ENCODE measurements at regions not wholly inside any gene's neighbourhood (a gene's known extent, or its start where the extent isn't known, plus 50 kb on each side); places are given as distances from the start of the nearest gene placed in this dataset.

GRCh38 chr12:60568914-60569313 lies 973.1 kb downstream of the SLC16A7 start:
- POLR2A ChIA-PET: no interaction called here
- no peak for FAIRE-seq
- no peaks in the 10 kb centered on the region for H4K20me1 ChIP-seq (replicated peaks; ENCODE audit: control insufficient read depth, insufficient read depth, low read length)
- 0% methylated on average over 2 of the region's 2 CpGs for WGBS (ENCODE audit: insufficient coverage, low coverage, missing lambda C conversion rate)
- H3K4me1 ChIP-seq (replicated peaks in 1 of 2; ENCODE audit: control insufficient read depth in 2 of 2, insufficient read depth in 2 of 2, low read length in 2 of 2): no peaks in the 10 kb centered on the region
- H3K4me2 ChIP-seq (ENCODE audit: insufficient read depth, low read length): no peak overlapping the region
- H3K9me3 ChIP-seq (replicated peaks; ENCODE audit: control insufficient read depth, insufficient read depth, low read depth, low read length): no peaks in the 10 kb centered on the region
- H2AFZ ChIP-seq (ENCODE audit: low read depth, low read length): no peak overlapping the region
- H3K79me2 ChIP-seq (ENCODE audit: control insufficient read depth, insufficient read depth, low read length): no peaks in the 10 kb centered on the region
- intact Hi-C loops (cut with micrococcal nuclease): no loop called here
- H3K9ac ChIP-seq (ENCODE audit: insufficient read depth in 1 of 2, low read depth in 2 of 2, low read length in 2 of 2): no peak overlapping the region
- in situ Hi-C loops (cut with MboI): no loop called here
- no peak for ATAC-seq
- no peak for DNase-seq (ENCODE audit: extremely low read depth in 1 of 4, low spot score in 3 of 4)
- H3K36me3 ChIP-seq (ENCODE audit: control insufficient read depth, insufficient read depth, low read length): no peaks in the 10 kb centered on the region
- H3K4me3 ChIP-seq: no peak overlapping the region
- CTCF ChIA-PET (ENCODE audit: low intra/inter-chr PET ratio): no interaction called here
- no TSS peak for BruUV-seq (replicated peaks)
- H3K9me1 ChIP-seq (ENCODE audit: control insufficient read depth, insufficient read depth, low read length): no peaks in the 10 kb centered on the region
- no peaks in the 10 kb centered on the region for H3K27me3 ChIP-seq (ENCODE audit: control insufficient read depth in 2 of 2, insufficient read depth in 2 of 2, low read length in 2 of 2)
- H3K27ac ChIP-seq (ENCODE audit: extremely low read depth, low read depth, low read length): no peak overlapping the region
- TF ChIP-seq ZNF232 (CRISPR knock-in tag; IDR thresholded peaks at IDR 0.05) (no peak), ERF (CRISPR knock-in tag; IDR thresholded peaks at IDR 0.05) (no peak), FOSL1 (tag; conservative IDR thresholded peaks at IDR 0.05) (no peak), ZBTB11 (CRISPR knock-in tag; IDR thresholded peaks at IDR 0.05) (no peak), ZNF511 (CRISPR knock-in tag; IDR thresholded peaks at IDR 0.05) (no peak), ZNF280B (CRISPR knock-in tag; IDR thresholded peaks at IDR 0.05) (no peak), POLR2AphosphoS5 (IDR thresholded peaks at IDR 0.05; ENCODE audit: control insufficient read depth, insufficient read depth, low read depth, low read length) (no peak), MEF2D (tag; conservative IDR thresholded peaks at IDR 0.05; ENCODE audit: low read depth) (no peak), TBL1XR1 (IDR thresholded peaks at IDR 0.05; ENCODE audit: low read length in 2 of 2) (no peak), ZNF583 (CRISPR knock-in tag; IDR thresholded peaks at IDR 0.05) (no peak), BHLHE40 (IDR thresholded peaks at IDR 0.05; ENCODE audit: low read length) (no peak), HOMEZ (CRISPR knock-in tag; IDR thresholded peaks at IDR 0.05) (no peak), RBM25 (IDR thresholded peaks at IDR 0.05; ENCODE audit: low read depth, low read length, severe bottlenecking) (no peak), ZFP36 (IDR thresholded peaks at IDR 0.05; ENCODE audit: low read depth, low read length, partially characterized antibody) (no peak)

All from K562 (cell line).